22Rv1 (cell line): ENCODE measurements at regions not wholly inside any gene's neighbourhood (a gene's known extent, or its start where the extent isn't known, plus 50 kb on each side); places are given as distances from the start of the nearest gene placed in this dataset.

Experiments used
- CTCF ChIP-seq: fragments of 450-650 bp; IDR thresholded peaks from 2 replicates; pipeline ENCODE4 v1.5.1; 2017; ENCODE audit warnings: mild to moderate bottlenecking
- ZFX ChIP-seq: fragments of 450-650 bp; IDR thresholded peaks from 2 replicates; pipeline ENCODE4 v1.6.1; 2017; ENCODE audit warnings: antibody characterized with exemption, borderline replicate concordance

GRCh38 chr6:169852504-169853195 is 101.2 kb downstream of the ERMARD start:
- TF ChIP-seq CTCF (no peak), ZFX (no peak)
